GM21423 (cell line): ENCODE measurements at regions not wholly inside any gene's neighbourhood (a gene's known extent, or its start where the extent isn't known, plus 50 kb on each side); places are given as distances from the start of the nearest gene placed in this dataset.

Experiments used
- ATAC-seq: cut with Tn5 transposase; IDR thresholded peaks from one replicate; pipeline ENCODE4 v1.9.1; 2021; ENCODE audit warnings: mild to moderate bottlenecking, moderate library complexity; ENCODE audit not compliant: unreplicated experiment

- ATAC-seq: no peak
These were observed 338.7 kb upstream of the SMC2 start for GRCh38 chr9:103755441-103755840.

GRCh38 chr9:103755986-103756385, 338.1 kb upstream of the SMC2 start:
- no peak for ATAC-seq

- ATAC-seq: no peak
These were observed 337.0 kb upstream of the SMC2 start for GRCh38 chr9:103757062-103757461.

GRCh38 chr9:103761466-103761865, 332.6 kb upstream of the SMC2 start:
- ATAC-seq: no peak

- ATAC-seq: peak; percentile 92
These were observed 304.4 kb upstream of the SMC2 start for GRCh38 chr9:103789686-103790085.

GRCh38 chr9:103798620-103799019, 295.5 kb upstream of the SMC2 start:
- peak; percentile 100 for ATAC-seq

- ATAC-seq: no peak
These were observed 294.1 kb upstream of the SMC2 start for GRCh38 chr9:103799959-103800358.

GRCh38 chr9:103802068-103802467, 292.0 kb upstream of the SMC2 start:
- ATAC-seq: no peak

GRCh38 chr9:103803245-103803644, 290.9 kb upstream of the SMC2 start:
- no peak for ATAC-seq

GRCh38 chr9:103804077-103804735, 289.9 kb upstream of the SMC2 start:
- no peak for ATAC-seq

GRCh38 chr9:103809745-103810144, 284.4 kb upstream of the SMC2 start:
- ATAC-seq: no peak

- ATAC-seq: no peak
These were observed 282.6 kb upstream of the SMC2 start for GRCh38 chr9:103811462-103811861.

GRCh38 chr9:103816146-103816545, 278.0 kb upstream of the SMC2 start:
- ATAC-seq: no peak

GRCh38 chr9:103819936-103820335, 274.2 kb upstream of the SMC2 start:
- ATAC-seq: no peak

GRCh38 chr9:103821115-103821514, 273.0 kb upstream of the SMC2 start:
- no peak for ATAC-seq

- no peak for ATAC-seq
These were observed 256.2 kb upstream of the SMC2 start for GRCh38 chr9:103837940-103838339.

- ATAC-seq: no peak
These were observed 254.9 kb upstream of the SMC2 start for GRCh38 chr9:103839197-103839596.

GRCh38 chr9:103867886-103868285, 226.2 kb upstream of the SMC2 start:
- no peak for ATAC-seq

- ATAC-seq: no peak
These were observed 221.3 kb upstream of the SMC2 start for GRCh38 chr9:103872811-103873210.

GRCh38 chr9:103881419-103881818, 212.7 kb upstream of the SMC2 start:
- ATAC-seq: no peak

GRCh38 chr9:103889989-103890388, 204.1 kb upstream of the SMC2 start:
- no peak for ATAC-seq

GRCh38 chr9:103894184-103894583, 199.9 kb upstream of the SMC2 start:
- no peak for ATAC-seq

- no peak for ATAC-seq
These were observed 195.6 kb upstream of the SMC2 start for GRCh38 chr9:103898550-103898949.
